Karpas-422 (cell line): ENCODE measurements at regions not wholly inside any gene's neighbourhood (a gene's known extent, or its start where the extent isn't known, plus 50 kb on each side); places are given as distances from the start of the nearest gene placed in this dataset.
"Not testable (repeated sequence)": the region's sequence is repeated elsewhere in the genome, so short reads cannot be mapped to it uniquely, and the experiment has no call there.

Experiments
- DNase-seq: peaks from one replicate; pipeline ENCODE4 v3.0.0-alpha.2; 2015
- H2AFZ ChIP-seq: fragments of 200-600 bp; sonication (generic); 2 replicates; pipeline ENCODE4 v1.6.1; 2014; ENCODE audit warnings: antibody characterized with exemption, low read length, mixed read lengths
- H3K27ac ChIP-seq: fragments of 200-600 bp; sonication (generic); 2 replicates; pipeline ENCODE4 v1.5.1; 2014; ENCODE audit warnings: mild to moderate bottlenecking, low read length, moderate library complexity
- H3K27me3 ChIP-seq: fragments of 200-600 bp; sonication (generic); 2 replicates; pipeline ENCODE4 v1.6.1; 2014; ENCODE audit warnings: low read length, mixed read lengths
- H3K36me3 ChIP-seq: fragments of 200-600 bp; sonication (generic); 2 replicates; pipeline ENCODE4 v1.6.1; 2014; ENCODE audit warnings: low read length, mixed read lengths; ENCODE audit not compliant: insufficient read depth
- H3K4me1 ChIP-seq: fragments of 200-600 bp; sonication (generic); 2 replicates; pipeline ENCODE4 v1.6.1; 2014; ENCODE audit warnings: mild to moderate bottlenecking, low read length, mixed read lengths
- H3K4me2 ChIP-seq: fragments of 200-600 bp; sonication (generic); 2 replicates; pipeline ENCODE4 v1.6.1; 2014; ENCODE audit warnings: low read length, low read depth, mild to moderate bottlenecking; ENCODE audit not compliant: poor library complexity, severe bottlenecking
- H3K4me3 ChIP-seq: fragments of 200-600 bp; sonication (generic); 2 replicates; pipeline ENCODE4 v1.5.1; 2014; ENCODE audit warnings: mild to moderate bottlenecking, antibody characterized with exemption, low read length, mixed read lengths
- H3K79me2 ChIP-seq: fragments of 200-600 bp; sonication (generic); 2 replicates; pipeline ENCODE4 v1.6.1; 2014; ENCODE audit warnings: mild to moderate bottlenecking, low read length, mixed read lengths
- H3K9ac ChIP-seq: fragments of 200-600 bp; sonication (generic); 2 replicates; pipeline ENCODE4 v1.6.0; 2014; ENCODE audit warnings: low read length
- H3K9me2 ChIP-seq: fragments of 200-600 bp; sonication (generic), shearing (Covaris generic); replicated peaks from 2 replicates; pipeline ENCODE4 v1.6.0; 2014; ENCODE audit warnings: mild to moderate bottlenecking, low read length, moderate library complexity; ENCODE audit not compliant: insufficient read depth
- H3K9me3 ChIP-seq: fragments of 300-700, 200-600 bp; sonication (generic); 2 replicates; pipeline ENCODE4 v1.6.1; 2014; ENCODE audit warnings: low read length, mixed read lengths
- H4K20me1 ChIP-seq: fragments of 200-600 bp; sonication (generic); 2 replicates; pipeline ENCODE4 v1.6.1; 2014; ENCODE audit warnings: mild to moderate bottlenecking, antibody characterized with exemption, low read length, low read depth; ENCODE audit not compliant: insufficient read depth

DNA sequence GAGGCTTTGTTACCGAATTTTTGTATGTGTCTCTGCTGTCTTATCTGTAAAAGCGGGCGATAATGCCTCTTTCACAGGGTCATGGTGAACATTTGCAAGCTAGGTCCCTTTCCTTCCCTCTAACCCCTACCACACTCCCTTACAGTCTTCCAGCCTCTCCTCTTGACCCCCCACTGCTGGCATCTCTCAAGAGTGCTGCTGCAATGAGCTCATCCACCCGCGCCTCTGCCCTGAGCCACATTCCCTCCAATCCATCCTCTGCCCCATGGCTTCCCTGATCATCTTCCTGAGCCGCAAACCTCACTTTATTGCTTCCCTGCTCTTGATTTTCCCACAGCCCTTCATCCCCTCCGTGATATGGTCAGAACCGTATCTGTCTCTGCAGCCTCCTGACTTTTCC lies 343.6 kb downstream of the BCL11B start:
- H3K36me3 ChIP-seq = no peaks in the 10 kb centered on the region
- no peak overlapping the region for H3K4me2 ChIP-seq
- no peak overlapping the region for H3K27ac ChIP-seq
- H3K9me3 ChIP-seq = no peaks in the 10 kb centered on the region; the same call in 1 of the 2 replicates
- H3K9ac ChIP-seq = no peak overlapping the region
- H4K20me1 ChIP-seq = no peaks in the 10 kb centered on the region
- no peaks in the 10 kb centered on the region for H3K79me2 ChIP-seq
- no peak overlapping the region for H3K4me3 ChIP-seq
- no peaks in the 10 kb centered on the region for H3K4me1 ChIP-seq
- H2AFZ ChIP-seq = no peak overlapping the region
- DNase-seq = no peak
- H3K9me2 ChIP-seq = no peaks in the 10 kb centered on the region
- H3K27me3 ChIP-seq = no peaks in the 10 kb centered on the region

DNA sequence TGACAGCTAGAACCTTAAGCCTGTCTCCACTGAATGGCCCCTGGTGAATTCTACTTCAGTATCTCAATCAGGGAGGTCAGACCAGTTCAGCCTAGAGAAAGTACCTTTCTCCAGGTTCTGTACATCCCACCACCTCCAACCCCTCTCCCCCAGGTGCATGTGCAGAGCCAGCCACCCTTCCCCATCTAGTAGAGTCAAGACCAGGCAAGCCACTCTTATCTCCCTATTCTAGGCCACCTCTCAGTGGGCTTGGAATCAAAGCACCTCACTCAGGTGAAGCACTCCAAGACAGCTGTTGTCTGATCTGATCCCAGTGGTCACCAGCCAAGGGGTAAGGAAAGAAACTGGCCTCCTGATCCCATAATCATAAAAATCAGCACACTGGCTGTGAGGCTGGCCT lies 340.9 kb downstream of the BCL11B start:
- H3K9me3 ChIP-seq = no peaks in the 10 kb centered on the region

DNA sequence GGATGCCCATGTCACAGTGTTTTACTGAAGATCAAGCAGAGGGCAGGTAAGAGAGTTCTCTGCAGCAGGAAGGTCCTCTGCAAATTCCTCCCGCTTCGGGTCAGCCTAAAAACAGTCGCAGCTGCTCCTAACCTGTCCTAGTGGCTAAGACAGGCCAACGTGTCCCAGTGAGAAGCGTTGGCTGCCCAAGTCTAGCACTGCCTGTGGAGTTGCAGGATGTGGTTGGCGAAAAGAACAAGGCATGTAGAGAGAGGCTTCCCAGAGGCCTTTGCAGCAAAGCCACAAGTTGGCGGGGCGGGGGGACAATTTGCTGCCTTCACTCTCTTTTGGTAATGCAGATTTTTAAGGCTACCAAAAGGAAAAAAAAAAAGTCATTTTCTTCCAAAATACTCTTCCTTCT lies 340.1 kb downstream of the BCL11B start:
- Histone ChIP-seq H3K27ac (no peak overlapping the region), H3K4me1 (no peaks in the 10 kb centered on the region), H3K4me2 (no peak overlapping the region), H3K9ac (no peak overlapping the region), H3K4me3 (no peak overlapping the region), H3K79me2 (no peaks in the 10 kb centered on the region), H3K9me2 (no peaks in the 10 kb centered on the region), H4K20me1 (no peaks in the 10 kb centered on the region), H3K36me3 (no peaks in the 10 kb centered on the region), H3K9me3 (no peaks in the 10 kb centered on the region), H3K27me3 (no peaks in the 10 kb centered on the region), H2AFZ (no peak overlapping the region)
- DNase-seq = no peak

More for the DNA sequence above, 340.9 kb downstream of the BCL11B start:
- Histone ChIP-seq H3K36me3 (no peaks in the 10 kb centered on the region), H2AFZ (no peak overlapping the region), H3K27ac (no peak overlapping the region), H3K27me3 (no peaks in the 10 kb centered on the region), H3K9ac (no peak overlapping the region), H3K4me2 (no peak overlapping the region), H3K9me2 (no peaks in the 10 kb centered on the region), H3K4me3 (no peak overlapping the region), H4K20me1 (no peaks in the 10 kb centered on the region), H3K4me1 (no peaks in the 10 kb centered on the region), H3K79me2 (no peaks in the 10 kb centered on the region)
- DNase-seq = no peak

DNA sequence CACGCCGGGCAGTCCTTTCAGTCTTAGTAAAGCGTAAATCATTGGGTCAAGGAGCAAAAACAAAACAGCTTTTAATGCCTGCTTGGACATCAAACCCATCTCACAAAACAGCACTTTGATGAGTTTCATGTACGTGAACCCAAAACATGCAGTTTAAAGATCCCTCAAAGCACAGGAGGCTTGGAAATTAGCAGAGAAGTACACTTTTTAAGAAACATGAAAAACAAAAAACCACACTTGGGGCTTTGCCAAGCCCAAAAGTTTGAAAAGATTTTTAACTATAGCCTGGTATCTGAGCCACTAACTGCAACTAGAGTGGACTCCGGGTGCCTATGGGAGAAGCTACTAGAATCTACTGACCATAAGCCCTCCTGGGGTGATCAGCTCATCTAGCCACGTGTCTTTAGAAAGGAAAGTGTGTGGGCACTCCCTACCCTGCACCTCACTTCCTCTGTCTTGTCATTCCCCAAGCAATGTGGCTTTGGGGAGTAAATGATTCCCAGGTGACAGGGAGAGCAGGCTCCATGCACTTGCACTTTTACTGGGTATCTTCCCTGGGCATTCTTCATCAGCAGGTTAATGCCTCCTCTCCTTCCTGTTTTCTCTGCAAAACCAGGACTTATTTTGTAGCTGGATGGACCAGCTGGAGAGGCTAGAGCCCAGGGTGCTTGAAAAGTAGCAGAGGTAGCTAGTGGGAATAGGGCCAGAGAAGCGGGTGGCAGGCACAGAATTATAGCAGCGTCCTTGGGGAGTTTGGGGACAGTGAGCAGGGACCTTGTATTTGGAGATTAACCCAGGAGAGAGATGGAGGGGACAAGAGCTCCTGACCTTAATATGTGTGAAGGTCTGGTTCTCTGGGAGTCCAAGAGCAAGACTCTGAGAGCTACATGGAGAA lies 339.3 kb downstream of the BCL11B start:
- Histone ChIP-seq H3K9ac (no peak overlapping the region), H3K9me3 (no peaks in the 10 kb centered on the region), H4K20me1 (no peaks in the 10 kb centered on the region), H3K27ac (no peak overlapping the region), H3K27me3 (no peaks in the 10 kb centered on the region), H3K4me1 (no peaks in the 10 kb centered on the region), H2AFZ (no peak overlapping the region), H3K9me2 (no peaks in the 10 kb centered on the region), H3K4me3 (no peak overlapping the region), H3K79me2 (no peaks in the 10 kb centered on the region), H3K4me2 (no peak overlapping the region), H3K36me3 (no peaks in the 10 kb centered on the region)
- DNase-seq = no peak

DNA sequence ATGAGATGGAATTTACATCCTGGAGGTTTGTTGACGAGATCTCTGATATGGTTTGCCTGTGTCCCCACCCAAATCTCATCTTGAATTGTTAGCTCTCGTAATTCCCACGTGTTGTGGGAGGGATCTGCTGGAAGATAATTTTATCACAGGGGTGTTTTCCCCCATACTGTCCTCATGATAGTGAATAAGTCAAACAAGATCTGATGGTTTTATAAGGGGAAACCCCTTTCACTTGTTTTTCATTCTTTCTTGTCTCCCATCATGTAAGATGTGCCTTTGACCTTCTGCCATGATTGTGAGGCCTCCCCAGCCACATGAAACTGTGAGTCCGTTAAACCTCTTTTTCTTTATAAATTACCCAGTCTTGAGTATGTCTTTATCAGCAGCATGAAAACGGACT lies 337.4 kb downstream of the BCL11B start:
- H3K9me2 ChIP-seq, H2AFZ ChIP-seq, H3K4me1 ChIP-seq, H3K27ac ChIP-seq, H3K4me2 ChIP-seq, H3K4me3 ChIP-seq, H4K20me1 ChIP-seq, H3K79me2 ChIP-seq, H3K36me3 ChIP-seq, H3K9me3 ChIP-seq, DNase-seq, H3K9ac ChIP-seq, H3K27me3 ChIP-seq: not testable (repeated sequence)

DNA sequence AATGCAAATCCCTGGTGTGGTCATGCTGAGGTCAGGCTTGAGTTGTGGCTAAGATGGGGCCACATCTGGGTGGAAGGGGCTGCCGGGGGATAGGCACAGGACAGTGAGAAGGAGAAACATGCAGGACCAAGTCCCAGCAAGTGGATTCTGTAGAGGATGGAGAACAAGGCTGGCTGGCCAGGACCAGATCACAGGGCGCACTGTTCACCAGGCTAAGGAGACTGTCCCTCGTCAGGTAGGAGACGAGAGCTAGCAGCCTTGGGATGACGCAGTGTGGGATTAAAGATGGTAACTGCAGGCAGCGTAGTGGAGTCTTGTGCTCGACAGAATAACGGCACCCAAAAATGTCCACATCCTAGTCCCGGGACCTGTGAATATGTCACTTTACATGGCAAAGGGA lies 336.1 kb downstream of the BCL11B start:
- no peaks in the 10 kb centered on the region for H3K79me2 ChIP-seq
- H4K20me1 ChIP-seq = no peaks in the 10 kb centered on the region
- no peak overlapping the region for H3K4me2 ChIP-seq
- H3K4me3 ChIP-seq = no peak overlapping the region
- no peaks in the 10 kb centered on the region for H3K4me1 ChIP-seq
- no peak overlapping the region for H2AFZ ChIP-seq
- no peaks in the 10 kb centered on the region for H3K9me3 ChIP-seq
- H3K36me3 ChIP-seq = no peaks in the 10 kb centered on the region
- no peak for DNase-seq
- no peak overlapping the region for H3K27ac ChIP-seq
- H3K9ac ChIP-seq = no peak overlapping the region
- H3K9me2 ChIP-seq = no peaks in the 10 kb centered on the region
- no peaks in the 10 kb centered on the region for H3K27me3 ChIP-seq

DNA sequence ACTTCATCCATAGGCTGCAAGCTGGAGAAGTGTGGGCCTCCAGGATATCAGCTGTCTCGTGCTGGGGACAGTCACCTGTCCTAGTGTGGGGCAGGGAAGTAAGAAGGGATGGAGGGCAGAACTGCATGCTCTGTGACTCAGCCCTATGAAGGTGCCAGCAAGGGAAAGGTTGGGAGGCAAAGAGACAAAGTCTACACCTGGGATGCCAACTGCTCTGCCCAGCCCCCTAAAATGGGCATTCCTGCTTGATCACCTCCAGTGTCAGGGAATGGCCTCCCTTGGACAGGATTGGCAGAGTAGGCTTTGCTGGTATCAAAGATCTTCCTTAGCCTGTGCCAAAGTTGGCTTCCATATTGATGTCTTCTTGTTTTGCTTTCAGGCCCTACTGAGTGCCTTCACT lies 335.0 kb downstream of the BCL11B start:
- Histone ChIP-seq H3K4me3 (no peak overlapping the region), H3K9me2 (no peaks in the 10 kb centered on the region), H3K79me2 (no peaks in the 10 kb centered on the region), H3K27me3 (no peaks in the 10 kb centered on the region), H3K9me3 (no peaks in the 10 kb centered on the region), H3K4me2 (no peak overlapping the region), H3K9ac (no peak overlapping the region), H4K20me1 (no peaks in the 10 kb centered on the region), H3K27ac (no peak overlapping the region), H3K36me3 (no peaks in the 10 kb centered on the region), H3K4me1 (no peaks in the 10 kb centered on the region), H2AFZ (no peak overlapping the region)
- no peak for DNase-seq

DNA sequence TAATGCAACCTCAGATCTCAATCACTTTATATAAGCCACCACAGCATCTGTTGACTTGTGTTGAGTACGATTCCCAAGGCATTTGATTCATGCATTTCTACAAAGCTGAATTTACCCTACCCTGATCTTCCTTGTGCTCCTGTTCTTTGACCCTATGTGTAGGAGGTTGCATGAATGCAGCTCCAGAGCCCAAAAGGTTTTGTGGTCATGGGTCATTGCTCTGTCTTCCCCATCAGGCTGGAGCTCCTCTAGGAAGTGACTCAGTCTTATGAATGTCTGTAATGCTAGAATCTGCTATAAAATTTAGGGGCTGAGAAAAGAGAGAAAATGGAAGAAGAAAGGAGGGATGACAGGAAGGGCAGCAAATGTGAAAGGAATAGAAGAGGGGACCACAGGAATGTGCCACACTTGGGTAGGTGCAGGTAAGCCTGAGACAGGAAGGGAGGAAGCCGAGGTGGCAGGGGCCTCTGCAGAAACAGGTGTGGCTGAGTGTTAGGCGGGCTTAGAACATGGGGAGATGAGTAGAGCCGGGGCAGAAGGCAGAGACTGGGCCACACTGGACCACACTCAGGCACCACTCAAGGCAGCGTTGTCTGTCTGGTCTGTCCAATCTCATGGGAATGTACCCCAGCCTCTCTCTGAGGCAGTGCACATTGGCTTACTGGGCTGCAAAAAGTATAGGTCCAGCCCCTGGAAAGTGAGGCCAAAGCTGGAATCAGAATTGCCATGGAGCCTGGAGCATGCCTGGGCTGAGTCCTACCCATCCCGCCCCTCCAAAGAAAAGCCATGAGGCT lies 334.1 kb downstream of the BCL11B start:
- Histone ChIP-seq H3K4me2 (no peak overlapping the region), H3K9ac (no peak overlapping the region)
- DNase-seq = no peak

More for the DNA sequence above, 334.1 kb downstream of the BCL11B start:
- Histone ChIP-seq H2AFZ (no peak overlapping the region), H3K27ac (no peak overlapping the region), H3K9me2 (no peaks in the 10 kb centered on the region), H3K4me1 (no peaks in the 10 kb centered on the region), H3K36me3 (no peaks in the 10 kb centered on the region), H4K20me1 (no peaks in the 10 kb centered on the region), H3K27me3 (no peaks in the 10 kb centered on the region), H3K9me3 (no peaks in the 10 kb centered on the region), H3K79me2 (no peaks in the 10 kb centered on the region), H3K4me3 (no peak overlapping the region)
